ENCODE measurements at regions not wholly inside any gene's neighbourhood (a gene's known extent, or its start where the extent isn't known, plus 50 kb on each side); places are given as distances from the start of the nearest gene placed in this dataset.

DNA sequence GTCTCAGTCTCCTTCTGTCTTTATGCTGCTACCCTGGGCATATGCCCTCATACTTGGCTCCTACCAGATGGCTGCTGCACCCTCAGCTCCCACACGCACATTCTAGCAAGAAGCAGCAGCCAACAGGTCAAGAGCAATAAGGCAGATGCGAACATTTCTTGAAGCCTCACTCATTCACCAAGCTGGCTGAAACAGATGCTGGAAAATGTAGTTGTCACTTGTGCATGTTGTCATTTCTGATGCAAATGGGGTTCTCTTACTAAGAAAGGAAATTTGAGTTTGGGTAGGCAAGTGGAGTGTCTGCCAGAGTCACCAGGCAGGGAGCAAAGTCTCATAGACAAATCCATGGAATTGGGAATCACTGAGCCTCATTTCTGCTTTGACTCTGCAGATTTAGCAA is 57.4 kb upstream of the SORBS2 start:
- no peak for DNase-seq
- H3K27ac Mint-ChIP-seq = no peak overlapping the region
- TF ChIP-seq, protein P1, sequence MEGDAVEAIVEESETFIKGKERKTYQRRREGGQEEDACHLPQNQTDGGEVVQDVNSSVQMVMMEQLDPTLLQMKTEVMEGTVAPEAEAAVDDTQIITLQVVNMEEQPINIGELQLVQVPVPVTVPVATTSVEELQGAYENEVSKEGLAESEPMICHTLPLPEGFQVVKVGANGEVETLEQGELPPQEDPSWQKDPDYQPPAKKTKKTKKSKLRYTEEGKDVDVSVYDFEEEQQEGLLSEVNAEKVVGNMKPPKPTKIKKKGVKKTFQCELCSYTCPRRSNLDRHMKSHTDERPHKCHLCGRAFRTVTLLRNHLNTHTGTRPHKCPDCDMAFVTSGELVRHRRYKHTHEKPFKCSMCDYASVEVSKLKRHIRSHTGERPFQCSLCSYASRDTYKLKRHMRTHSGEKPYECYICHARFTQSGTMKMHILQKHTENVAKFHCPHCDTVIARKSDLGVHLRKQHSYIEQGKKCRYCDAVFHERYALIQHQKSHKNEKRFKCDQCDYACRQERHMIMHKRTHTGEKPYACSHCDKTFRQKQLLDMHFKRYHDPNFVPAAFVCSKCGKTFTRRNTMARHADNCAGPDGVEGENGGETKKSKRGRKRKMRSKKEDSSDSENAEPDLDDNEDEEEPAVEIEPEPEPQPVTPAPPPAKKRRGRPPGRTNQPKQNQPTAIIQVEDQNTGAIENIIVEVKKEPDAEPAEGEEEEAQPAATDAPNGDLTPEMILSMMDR (IDR thresholded peaks at IDR 0.05) = no peak
- H3K9me3 Mint-ChIP-seq = no peaks in the 10 kb centered on the region
- POLR2A ChIA-PET = no interaction called here
- H3K4me1 Mint-ChIP-seq = no peaks in the 10 kb centered on the region
- intact Hi-C loops (cut with micrococcal nuclease) = no loop called here
- no peaks in the 10 kb centered on the region for H3K36me3 Mint-ChIP-seq (ENCODE audit: low read depth)
- ATAC-seq (ENCODE audit: low read depth) = no peak
- H3K4me3 Mint-ChIP-seq = no peak overlapping the region
- peaks cover 4% of the 10 kb centered on the region for H3K27me3 Mint-ChIP-seq
- CTCF ChIA-PET = no interaction called here

- DNase-seq (no peak), ATAC-seq (ENCODE audit: low read depth) (no peak)
- TF ChIP-seq, protein P1 (IDR thresholded peaks at IDR 0.05) = no peak
- H3K4me3 Mint-ChIP-seq = no peak overlapping the region
- ChIA-PET CTCF (no interaction called here), POLR2A (no interaction called here)
- no peak overlapping the region for H3K27ac Mint-ChIP-seq
- H3K36me3 Mint-ChIP-seq (ENCODE audit: low read depth) = no peaks in the 10 kb centered on the region
- H3K4me1 Mint-ChIP-seq = no peaks in the 10 kb centered on the region
- peaks cover 4% of the 10 kb centered on the region for H3K27me3 Mint-ChIP-seq
- intact Hi-C loops (cut with micrococcal nuclease) = no loop called here
- H3K9me3 Mint-ChIP-seq = no peaks in the 10 kb centered on the region
These were observed 58.4 kb upstream of the SORBS2 start for GRCh38 chr4:185870366-185870765.

- TF ChIP-seq, protein P1 (IDR thresholded peaks at IDR 0.05) = no peak
- no peak overlapping the region for H3K4me3 Mint-ChIP-seq
These were observed 60.9 kb upstream of the SORBS2 start for GRCh38 chr4:185872747-185873380.

GRCh38 chr4:185874516-185875230 is 62.7 kb upstream of the SORBS2 start:
- Mint-ChIP-seq H3K9me3 (peaks cover 3% of the 10 kb centered on the region), H3K36me3 (ENCODE audit: low read depth) (no peaks in the 10 kb centered on the region), H3K4me1 (no peaks in the 10 kb centered on the region), H3K27me3 (peaks cover 4% of the 10 kb centered on the region), H3K27ac (no peak overlapping the region), H3K4me3 (no peak overlapping the region)
- CTCF ChIA-PET = no interaction called here
- TF ChIP-seq, protein P1 (IDR thresholded peaks at IDR 0.05) = no peak
- POLR2A ChIA-PET = no interaction called here
- intact Hi-C loops (cut with micrococcal nuclease) = no loop called here
- DNase-seq (no peak), ATAC-seq (ENCODE audit: low read depth) (no peak)

More at GRCh38 chr4:185872747-185873380, 60.9 kb upstream of the SORBS2 start:
- intact Hi-C loops (cut with micrococcal nuclease) = no loop called here
- no peaks in the 10 kb centered on the region for H3K36me3 Mint-ChIP-seq (ENCODE audit: low read depth)
- ChIA-PET POLR2A (no interaction called here), CTCF (no interaction called here)
- H3K4me1 Mint-ChIP-seq = no peaks in the 10 kb centered on the region
- ATAC-seq (ENCODE audit: low read depth) (no peak), DNase-seq (no peak)
- no peak overlapping the region for H3K27ac Mint-ChIP-seq
- H3K9me3 Mint-ChIP-seq = no peaks in the 10 kb centered on the region
- H3K27me3 Mint-ChIP-seq = peaks cover 4% of the 10 kb centered on the region

DNA sequence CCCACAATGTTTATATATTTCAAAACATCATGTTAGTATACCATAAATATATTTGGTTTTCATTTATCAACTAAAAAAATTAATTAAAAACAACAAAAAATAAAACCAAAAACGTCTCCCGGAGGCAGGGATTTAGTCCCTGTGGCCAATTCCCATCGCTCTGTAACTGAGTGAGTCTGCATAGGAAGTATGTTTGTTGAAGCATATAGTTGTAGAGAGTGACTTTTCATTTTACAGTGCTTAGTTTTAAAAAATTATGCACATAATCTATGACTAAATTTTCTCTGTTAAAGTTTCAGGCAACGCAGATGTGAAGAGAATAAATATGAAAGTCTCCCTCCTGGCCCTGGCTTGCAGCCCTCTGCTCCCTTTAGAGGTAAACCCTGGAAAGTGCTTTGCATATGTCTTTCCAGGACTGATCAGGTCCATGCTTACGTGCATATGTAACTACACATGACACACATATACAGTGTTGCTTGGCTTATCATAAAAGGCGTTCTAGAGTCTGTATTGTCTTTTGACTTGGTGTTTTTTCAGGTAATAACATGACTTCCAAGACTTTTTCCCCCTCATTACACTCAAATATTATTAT is 63.4 kb upstream of the SORBS2 start:
- CTCF ChIA-PET = interaction anchor here (0.6 kb wide), 1 partner anchor 445 kb away, joined by 3 read pairs; no protein-coding TSS in a partner anchor
- H3K36me3 Mint-ChIP-seq (ENCODE audit: low read depth) = no peaks in the 10 kb centered on the region
- no peak overlapping the region for H3K27ac Mint-ChIP-seq
- ATAC-seq (ENCODE audit: low read depth) (no peak), DNase-seq (no peak)
- H3K27me3 Mint-ChIP-seq = peaks cover 2% of the 10 kb centered on the region
- no peaks in the 10 kb centered on the region for H3K4me1 Mint-ChIP-seq
- POLR2A ChIA-PET = no interaction called here
- intact Hi-C loops (cut with micrococcal nuclease) = no loop called here
- H3K4me3 Mint-ChIP-seq = no peak overlapping the region
- TF ChIP-seq, protein P1 (IDR thresholded peaks at IDR 0.05) = no peak
- peaks cover 4% of the 10 kb centered on the region for H3K9me3 Mint-ChIP-seq

All from activated B cell treated with CpG ODN at 0.5 μM for 24 hours (primary cell).